ENCODE measurements at regions not wholly inside any gene's neighbourhood (a gene's known extent, or its start where the extent isn't known, plus 50 kb on each side); places are given as distances from the start of the nearest gene placed in this dataset.

GRCh38 chr4:31374256-31374960, 654.2 kb downstream of the PCDH7 start:
- TF ChIP-seq, protein P1, sequence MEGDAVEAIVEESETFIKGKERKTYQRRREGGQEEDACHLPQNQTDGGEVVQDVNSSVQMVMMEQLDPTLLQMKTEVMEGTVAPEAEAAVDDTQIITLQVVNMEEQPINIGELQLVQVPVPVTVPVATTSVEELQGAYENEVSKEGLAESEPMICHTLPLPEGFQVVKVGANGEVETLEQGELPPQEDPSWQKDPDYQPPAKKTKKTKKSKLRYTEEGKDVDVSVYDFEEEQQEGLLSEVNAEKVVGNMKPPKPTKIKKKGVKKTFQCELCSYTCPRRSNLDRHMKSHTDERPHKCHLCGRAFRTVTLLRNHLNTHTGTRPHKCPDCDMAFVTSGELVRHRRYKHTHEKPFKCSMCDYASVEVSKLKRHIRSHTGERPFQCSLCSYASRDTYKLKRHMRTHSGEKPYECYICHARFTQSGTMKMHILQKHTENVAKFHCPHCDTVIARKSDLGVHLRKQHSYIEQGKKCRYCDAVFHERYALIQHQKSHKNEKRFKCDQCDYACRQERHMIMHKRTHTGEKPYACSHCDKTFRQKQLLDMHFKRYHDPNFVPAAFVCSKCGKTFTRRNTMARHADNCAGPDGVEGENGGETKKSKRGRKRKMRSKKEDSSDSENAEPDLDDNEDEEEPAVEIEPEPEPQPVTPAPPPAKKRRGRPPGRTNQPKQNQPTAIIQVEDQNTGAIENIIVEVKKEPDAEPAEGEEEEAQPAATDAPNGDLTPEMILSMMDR (IDR thresholded peaks at IDR 0.05) = no peak
- no peak for ATAC-seq
- Histone ChIP-seq H3K27ac (ENCODE audit: low read length) (no peak overlapping the region), H3K9me3 (ENCODE audit: control insufficient read depth, insufficient read depth, low read length) (no peaks in the 10 kb centered on the region), H3K36me3 (ENCODE audit: control insufficient read depth, insufficient read depth, low read length) (no peaks in the 10 kb centered on the region), H3K4me3 (ENCODE audit: low read length) (no peak overlapping the region), H3K4me1 (ENCODE audit: control insufficient read depth, insufficient read depth, low read length) (no peaks in the 10 kb centered on the region), H3K27me3 (ENCODE audit: control insufficient read depth, insufficient read depth, low read length) (no peaks in the 10 kb centered on the region)
- no peak overlapping the region for H3K4me3 Mint-ChIP-seq
- intact Hi-C loops (cut with micrococcal nuclease) = no loop called here
- H3K9me3 Mint-ChIP-seq = peaks cover 4 to 6% of the 10 kb centered on the region in 2 donors
- H3K4me1 Mint-ChIP-seq = no peaks in the 10 kb centered on the region
- no peak for DNase-seq
- no peak overlapping the region for H3K27ac Mint-ChIP-seq
- H3K36me3 Mint-ChIP-seq = no peaks in the 10 kb centered on the region
- H3K27me3 Mint-ChIP-seq (ENCODE audit: low read depth in 2 of 2) = no peaks in the 10 kb centered on the region
- 100% methylated on average over 1 of the region's 3 CpGs for WGBS (ENCODE audit: insufficient coverage)

GRCh38 chr4:31375936-31376335, 655.8 kb downstream of the PCDH7 start:
- H3K27ac Mint-ChIP-seq = no peak overlapping the region
- DNase-seq = no peak
- Histone ChIP-seq H3K27ac (ENCODE audit: low read length) (no peak overlapping the region), H3K36me3 (ENCODE audit: control insufficient read depth, insufficient read depth, low read length) (no peaks in the 10 kb centered on the region), H3K9me3 (ENCODE audit: control insufficient read depth, insufficient read depth, low read length) (no peaks in the 10 kb centered on the region), H3K4me1 (ENCODE audit: control insufficient read depth, insufficient read depth, low read length) (no peaks in the 10 kb centered on the region), H3K27me3 (ENCODE audit: control insufficient read depth, insufficient read depth, low read length) (no peaks in the 10 kb centered on the region), H3K4me3 (ENCODE audit: low read length) (no peak overlapping the region)
- H3K9me3 Mint-ChIP-seq = peaks cover 9 to 15% of the 10 kb centered on the region in 2 donors
- H3K4me1 Mint-ChIP-seq = no peaks in the 10 kb centered on the region
- TF ChIP-seq, protein P1 (IDR thresholded peaks at IDR 0.05) = no peak
- intact Hi-C loops (cut with micrococcal nuclease) = no loop called here
- no peaks in the 10 kb centered on the region for H3K27me3 Mint-ChIP-seq (ENCODE audit: low read depth in 2 of 2)
- no peak overlapping the region for H3K4me3 Mint-ChIP-seq
- H3K36me3 Mint-ChIP-seq = no peaks in the 10 kb centered on the region
- 75% methylated on average over 4 of the region's 5 CpGs for WGBS (ENCODE audit: insufficient coverage)
- no peak for ATAC-seq

GRCh38 chr4:31379364-31379763, 659.2 kb downstream of the PCDH7 start:
- TF ChIP-seq, protein P1 (IDR thresholded peaks at IDR 0.05) = no peak
- intact Hi-C loops (cut with micrococcal nuclease) = no loop called here
- H3K27ac Mint-ChIP-seq = no peak overlapping the region

GRCh38 chr4:31383767-31384166, 663.6 kb downstream of the PCDH7 start:
- Histone ChIP-seq H3K36me3 (ENCODE audit: control insufficient read depth, insufficient read depth, low read length) (no peaks in the 10 kb centered on the region), H3K9me3 (ENCODE audit: control insufficient read depth, insufficient read depth, low read length) (no peaks in the 10 kb centered on the region), H3K27ac (ENCODE audit: low read length) (no peak overlapping the region), H3K4me3 (ENCODE audit: low read length) (no peak overlapping the region), H3K4me1 (ENCODE audit: control insufficient read depth, insufficient read depth, low read length) (no peaks in the 10 kb centered on the region), H3K27me3 (ENCODE audit: control insufficient read depth, insufficient read depth, low read length) (no peaks in the 10 kb centered on the region)
- intact Hi-C loops (cut with micrococcal nuclease) = no loop called here
- Mint-ChIP-seq H3K9me3 (peaks cover 7 to 13% of the 10 kb centered on the region in 2 donors), H3K27ac (no peak overlapping the region), H3K36me3 (peaks cover 1% of the 10 kb centered on the region), H3K27me3 (ENCODE audit: low read depth in 2 of 2) (no peaks in the 10 kb centered on the region), H3K4me1 (no peaks in the 10 kb centered on the region), H3K4me3 (no peak overlapping the region)
- TF ChIP-seq, protein P1 (IDR thresholded peaks at IDR 0.05) = no peak
- no peak for DNase-seq
- WGBS (ENCODE audit: insufficient coverage) = 76% methylated on average over 2 of the region's 2 CpGs
- ATAC-seq = no peak

More at GRCh38 chr4:31379364-31379763, 659.2 kb downstream of the PCDH7 start:
- Mint-ChIP-seq H3K4me3 (no peak overlapping the region), H3K36me3 (no peaks in the 10 kb centered on the region), H3K9me3 (peaks cover 9 to 13% of the 10 kb centered on the region in 2 donors), H3K27me3 (ENCODE audit: low read depth in 2 of 2) (no peaks in the 10 kb centered on the region), H3K4me1 (no peaks in the 10 kb centered on the region)
- DNase-seq = no peak
- H3K36me3 ChIP-seq (ENCODE audit: control insufficient read depth, insufficient read depth, low read length) = no peaks in the 10 kb centered on the region
- H3K4me1 ChIP-seq (ENCODE audit: control insufficient read depth, insufficient read depth, low read length) = no peaks in the 10 kb centered on the region
- ATAC-seq = no peak
- H3K9me3 ChIP-seq (ENCODE audit: control insufficient read depth, insufficient read depth, low read length) = no peaks in the 10 kb centered on the region
- H3K27ac ChIP-seq (ENCODE audit: low read length) = no peak overlapping the region
- no peaks in the 10 kb centered on the region for H3K27me3 ChIP-seq (ENCODE audit: control insufficient read depth, insufficient read depth, low read length)
- H3K4me3 ChIP-seq (ENCODE audit: low read length) = no peak overlapping the region
- WGBS (ENCODE audit: insufficient coverage) = 80% methylated on average over 2 of the region's 2 CpGs

Measured in natural killer cell (primary cell).